ENCODE measurements at regions not wholly inside any gene's neighbourhood (a gene's known extent, or its start where the extent isn't known, plus 50 kb on each side); places are given as distances from the start of the nearest gene placed in this dataset.
"Not testable (repeated sequence)": the region's sequence is repeated elsewhere in the genome, so short reads cannot be mapped to it uniquely, and the experiment has no call there.

GRCh38 chr3:110016235-110016815 lies 679.0 kb upstream of the DPPA4 start:
- TF ChIP-seq CTCF (IDR thresholded peaks at IDR 0.05; ENCODE audit: insufficient read depth, low read depth, low read length) = no peak
- no peak for DNase-seq (ENCODE audit: low read depth)
- no peak overlapping the region for H3K4me3 ChIP-seq (ENCODE audit: low read depth, low read length)

GRCh38 chr3:110017304-110017703 lies 680.0 kb upstream of the DPPA4 start:
- H3K4me3 ChIP-seq (ENCODE audit: low read depth, low read length) = no peak overlapping the region
- TF ChIP-seq CTCF (IDR thresholded peaks at IDR 0.05; ENCODE audit: insufficient read depth, low read depth, low read length) = no peak
- no peak for DNase-seq (ENCODE audit: low read depth)

GRCh38 chr3:110021659-110022058 lies 684.3 kb upstream of the DPPA4 start:
- H3K4me3 ChIP-seq (ENCODE audit: low read depth, low read length) = no peak overlapping the region
- DNase-seq (ENCODE audit: low read depth) = no peak
- no peak for TF ChIP-seq CTCF (IDR thresholded peaks at IDR 0.05; ENCODE audit: insufficient read depth, low read depth, low read length)

- not testable (repeated sequence) for H3K4me3 ChIP-seq (ENCODE audit: low read depth, low read length); DNase-seq (ENCODE audit: low read depth)
Measured at GRCh38 chr3:110023022-110023421, 685.7 kb upstream of the DPPA4 start.

- H3K4me3 ChIP-seq (ENCODE audit: low read depth, low read length) = no peak overlapping the region
- DNase-seq (ENCODE audit: low read depth) = no peak
- TF ChIP-seq CTCF (IDR thresholded peaks at IDR 0.05; ENCODE audit: insufficient read depth, low read depth, low read length) = no peak
Measured at GRCh38 chr3:110026421-110026820, 689.1 kb upstream of the DPPA4 start.

GRCh38 chr3:110027446-110028080 lies 690.2 kb upstream of the DPPA4 start:
- DNase-seq (ENCODE audit: low read depth) = peak; percentile 66
- no peak overlapping the region for H3K4me3 ChIP-seq (ENCODE audit: low read depth, low read length)
- TF ChIP-seq CTCF (IDR thresholded peaks at IDR 0.05; ENCODE audit: insufficient read depth, low read depth, low read length) = no peak

- H3K4me3 ChIP-seq (ENCODE audit: low read depth, low read length) = no peak overlapping the region
- DNase-seq (ENCODE audit: low read depth) = no peak
- TF ChIP-seq CTCF (IDR thresholded peaks at IDR 0.05; ENCODE audit: insufficient read depth, low read depth, low read length) = no peak
Measured at GRCh38 chr3:110031975-110032374, 694.6 kb upstream of the DPPA4 start.
